ENCODE measurements at regions not wholly inside any gene's neighbourhood (a gene's known extent, or its start where the extent isn't known, plus 50 kb on each side); places are given as distances from the start of the nearest gene placed in this dataset.
"Not testable (repeated sequence)": the region's sequence is repeated elsewhere in the genome, so short reads cannot be mapped to it uniquely, and the experiment has no call there.

GRCh38 chr4:27911047-27911446 is 1050.4 kb downstream of the STIM2 start:
- in situ Hi-C loops (cut with HindIII; ENCODE audit: low pct_unique_long_range_greater_than_20kb, low sequenced_read_pairs), result no loop called here

GRCh38 chr4:27913738-27914137 is 1053.1 kb downstream of the STIM2 start:
- in situ Hi-C loops (cut with HindIII; ENCODE audit: low pct_unique_long_range_greater_than_20kb, low sequenced_read_pairs), result no loop called here
- no peak for DNase-seq (ENCODE audit: low read depth)

More at GRCh38 chr4:27911047-27911446, 1050.4 kb downstream of the STIM2 start:
- DNase-seq (ENCODE audit: low read depth), result no peak

GRCh38 chr4:27915822-27916221 is 1055.2 kb downstream of the STIM2 start:
- DNase-seq (ENCODE audit: low read depth), result no peak
- in situ Hi-C loops (cut with HindIII; ENCODE audit: low pct_unique_long_range_greater_than_20kb, low sequenced_read_pairs), result no loop called here

- no peak for DNase-seq (ENCODE audit: low read depth)
- in situ Hi-C loops (cut with HindIII; ENCODE audit: low pct_unique_long_range_greater_than_20kb, low sequenced_read_pairs), result no loop called here
These were observed 1056.0 kb downstream of the STIM2 start for GRCh38 chr4:27916452-27917184.

GRCh38 chr4:27917381-27917780 is 1056.7 kb downstream of the STIM2 start:
- DNase-seq (ENCODE audit: low read depth), result no peak
- in situ Hi-C loops (cut with HindIII; ENCODE audit: low pct_unique_long_range_greater_than_20kb, low sequenced_read_pairs), result no loop called here

GRCh38 chr4:27921231-27921630 is 1060.6 kb downstream of the STIM2 start:
- no peak for DNase-seq (ENCODE audit: low read depth)
- in situ Hi-C loops (cut with HindIII; ENCODE audit: low pct_unique_long_range_greater_than_20kb, low sequenced_read_pairs), result no loop called here

- DNase-seq (ENCODE audit: low read depth), result no peak
- in situ Hi-C loops (cut with HindIII; ENCODE audit: low pct_unique_long_range_greater_than_20kb, low sequenced_read_pairs), result no loop called here
These were observed 1068.3 kb downstream of the STIM2 start for GRCh38 chr4:27928761-27929540.

- no peak for DNase-seq (ENCODE audit: low read depth)
- in situ Hi-C loops (cut with HindIII; ENCODE audit: low pct_unique_long_range_greater_than_20kb, low sequenced_read_pairs), result no loop called here
These were observed 1069.7 kb downstream of the STIM2 start for GRCh38 chr4:27930291-27930690.

- in situ Hi-C loops (cut with HindIII; ENCODE audit: low pct_unique_long_range_greater_than_20kb, low sequenced_read_pairs), result no loop called here
- no peak for DNase-seq (ENCODE audit: low read depth)
These were observed 1070.3 kb downstream of the STIM2 start for GRCh38 chr4:27930976-27931375.

GRCh38 chr4:27931584-27931983 is 1070.9 kb downstream of the STIM2 start:
- in situ Hi-C loops (cut with HindIII; ENCODE audit: low pct_unique_long_range_greater_than_20kb, low sequenced_read_pairs), result no loop called here
- no peak for DNase-seq (ENCODE audit: low read depth)

GRCh38 chr4:27934871-27935270 is 1074.2 kb downstream of the STIM2 start:
- in situ Hi-C loops (cut with HindIII; ENCODE audit: low pct_unique_long_range_greater_than_20kb, low sequenced_read_pairs), result no loop called here
- DNase-seq (ENCODE audit: low read depth), result no peak

- no peak for DNase-seq (ENCODE audit: low read depth)
- in situ Hi-C loops (cut with HindIII; ENCODE audit: low pct_unique_long_range_greater_than_20kb, low sequenced_read_pairs), result no loop called here
These were observed 1086.2 kb downstream of the STIM2 start for GRCh38 chr4:27946799-27947198.

GRCh38 chr4:27947302-27947701 is 1086.7 kb downstream of the STIM2 start:
- DNase-seq (ENCODE audit: low read depth), result no peak
- in situ Hi-C loops (cut with HindIII; ENCODE audit: low pct_unique_long_range_greater_than_20kb, low sequenced_read_pairs), result no loop called here

GRCh38 chr4:27964095-27964494 is 1103.5 kb downstream of the STIM2 start:
- in situ Hi-C loops (cut with HindIII; ENCODE audit: low pct_unique_long_range_greater_than_20kb, low sequenced_read_pairs), result no loop called here
- no peak for DNase-seq (ENCODE audit: low read depth)

- in situ Hi-C loops (cut with HindIII; ENCODE audit: low pct_unique_long_range_greater_than_20kb, low sequenced_read_pairs), result no loop called here
- DNase-seq (ENCODE audit: low read depth), result no peak
These were observed 1106.0 kb downstream of the STIM2 start for GRCh38 chr4:27966664-27967063.

- in situ Hi-C loops (cut with HindIII; ENCODE audit: low pct_unique_long_range_greater_than_20kb, low sequenced_read_pairs), result no loop called here
- no peak for DNase-seq (ENCODE audit: low read depth)
These were observed 1112.4 kb downstream of the STIM2 start for GRCh38 chr4:27973056-27973455.

GRCh38 chr4:27973700-27974099 is 1113.1 kb downstream of the STIM2 start:
- in situ Hi-C loops (cut with HindIII; ENCODE audit: low pct_unique_long_range_greater_than_20kb, low sequenced_read_pairs), result no loop called here
- no peak for DNase-seq (ENCODE audit: low read depth)

- no peak for DNase-seq (ENCODE audit: low read depth)
- in situ Hi-C loops (cut with HindIII; ENCODE audit: low pct_unique_long_range_greater_than_20kb, low sequenced_read_pairs), result no loop called here
These were observed 1113.7 kb downstream of the STIM2 start for GRCh38 chr4:27974339-27974738.

GRCh38 chr4:27974881-27975280 is 1114.2 kb downstream of the STIM2 start:
- DNase-seq (ENCODE audit: low read depth); in situ Hi-C loops (cut with HindIII; ENCODE audit: low pct_unique_long_range_greater_than_20kb, low sequenced_read_pairs): not testable (repeated sequence)
